Small intestine (tissue), 7 donors: ENCODE measurements at regions not wholly inside any gene's neighbourhood (a gene's known extent, or its start where the extent isn't known, plus 50 kb on each side); places are given as distances from the start of the nearest gene placed in this dataset.
A peak's percentile ranks its signal among the peaks of the same experiment; 100 is the strongest.

Experiments used
- DNase-seq, 2 donors: peaks; one replicate each; pipeline versions ENCODE4 v3.0.0 to v3.0.0-alpha.2; 2013
- FAIRE-seq: peaks from 2 replicates; lab custom pipeline; 2012; peaks lifted over from hg19 to GRCh38; lab: Jason Lieb, UNC
- H3K27ac ChIP-seq, 3 donors: one replicate each; pipeline ENCODE4 v1.5.1; 2013; ENCODE audit warnings: low read length in 2 of 3, mild to moderate bottlenecking in 2 of 3, control low read depth in 1 of 3, inconsistent platforms in 1 of 3, low read depth in 1 of 3, moderate library complexity in 1 of 3
- H3K27me3 ChIP-seq, 3 donors: one replicate each; pipeline ENCODE4 v1.6.1; 2013; ENCODE audit warnings: low read length in 3 of 3, inconsistent platforms in 1 of 3; ENCODE audit not compliant: control insufficient read depth in 3 of 3, insufficient read depth in 3 of 3
- H3K36me3 ChIP-seq, 3 donors: one replicate each; pipeline ENCODE4 v1.6.1; 2013; ENCODE audit warnings: low read length in 3 of 3, inconsistent platforms in 1 of 3, low read depth in 1 of 3, mild to moderate bottlenecking in 1 of 3, moderate library complexity in 1 of 3; ENCODE audit not compliant: control insufficient read depth in 3 of 3, insufficient read depth in 2 of 3
- H3K4me1 ChIP-seq, 3 donors: one replicate each; pipeline ENCODE4 v1.6.1; 2013; ENCODE audit warnings: low read length in 2 of 3, inconsistent platforms in 1 of 3, low read depth in 1 of 3, mild to moderate bottlenecking in 1 of 3, moderate library complexity in 1 of 3; ENCODE audit not compliant: control insufficient read depth in 3 of 3, insufficient read depth in 2 of 3
- H3K4me3 ChIP-seq, 3 donors: one replicate each; pipeline ENCODE4 v1.5.1; 2013; ENCODE audit warnings: low read length in 3 of 3, control low read depth in 1 of 3, inconsistent platforms in 1 of 3, low read depth in 1 of 3, mild to moderate bottlenecking in 1 of 3, moderate library complexity in 1 of 3
- H3K9me3 ChIP-seq, 2 donors: one replicate each; pipeline ENCODE4 v1.6.1; 2013; ENCODE audit warnings: low read depth in 1 of 2, low read length in 1 of 2; ENCODE audit not compliant: control insufficient read depth in 2 of 2, insufficient read depth in 1 of 2
- WGBS, 3 donors: extraction: QIAGEN DNeasy Blood & Tissue Kit; methylation state at CpG; one replicate each; pipeline ENCODE4 v1.1.7; 2013; 5-methylcytosine and 5-hydroxymethylcytosine counted together
- donor health status: healthy with polysubstance abuse.
- donor health status: control.
- donor health status: control.
- donor health status: Bipolar disorder and iron deficiency.
- donor health status: healthy.

DNA sequence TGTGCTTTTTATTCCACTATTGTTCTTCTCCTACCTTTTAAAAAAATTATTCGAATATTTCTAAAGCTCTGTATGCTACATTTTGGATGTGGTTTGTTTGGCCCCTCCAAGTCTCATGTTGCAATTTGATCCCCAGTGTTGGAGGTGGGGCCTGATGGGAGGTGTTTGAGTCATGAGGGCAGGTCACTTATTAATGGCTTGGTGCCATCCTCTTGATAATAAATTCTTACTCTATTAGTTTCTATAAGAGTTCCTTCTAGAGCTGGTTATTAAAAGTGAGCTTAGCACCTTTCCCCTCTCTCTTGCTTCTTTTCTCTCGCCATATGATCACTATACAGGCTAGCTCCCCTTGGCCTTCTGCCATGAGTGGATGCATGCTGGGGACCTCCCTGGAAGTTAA is 445.6 kb upstream of the PDE3A start:
- WGBS, 3 donors, result 36 to 75% (median 49%) methylated on average over 2 of the region's 2 CpGs
- Histone ChIP-seq H3K9me3 (peaks cover 0 to 13% of the 10 kb centered on the region in 2 donors), H3K4me1 (no peaks in the 10 kb centered on the region), H3K36me3 (no peaks in the 10 kb centered on the region), H3K27ac (no peak overlapping the region), H3K4me3 (no peak overlapping the region), H3K27me3 (no peaks in the 10 kb centered on the region)
- FAIRE-seq, result no peak
- peak in 1 of 2 donors; percentile 76 for DNase-seq

- no peaks in the 10 kb centered on the region for H3K27me3 ChIP-seq
- no peak overlapping the region for H3K4me3 ChIP-seq
- no peaks in the 10 kb centered on the region for H3K4me1 ChIP-seq
- peaks cover 0 to 13% of the 10 kb centered on the region in 2 donors for H3K9me3 ChIP-seq
- DNase-seq (no peak), FAIRE-seq (no peak)
- no peak overlapping the region for H3K27ac ChIP-seq
- H3K36me3 ChIP-seq, result no peaks in the 10 kb centered on the region
Observed at GRCh38 chr12:19924360-19924759, 444.0 kb upstream of the PDE3A start.

GRCh38 chr12:19925841-19926240 is 442.5 kb upstream of the PDE3A start:
- H3K9me3 ChIP-seq, result peaks cover 0 to 8% of the 10 kb centered on the region in 2 donors
- H3K36me3 ChIP-seq, result no peaks in the 10 kb centered on the region
- FAIRE-seq, result no peak
- no peaks in the 10 kb centered on the region for H3K27me3 ChIP-seq
- DNase-seq, result no peak
- 92 to 98% (median 93%) methylated on average over 2 of the region's 2 CpGs for WGBS, 3 donors
- no peaks in the 10 kb centered on the region for H3K4me1 ChIP-seq
- H3K27ac ChIP-seq, result no peak overlapping the region
- H3K4me3 ChIP-seq, result no peak overlapping the region

DNA sequence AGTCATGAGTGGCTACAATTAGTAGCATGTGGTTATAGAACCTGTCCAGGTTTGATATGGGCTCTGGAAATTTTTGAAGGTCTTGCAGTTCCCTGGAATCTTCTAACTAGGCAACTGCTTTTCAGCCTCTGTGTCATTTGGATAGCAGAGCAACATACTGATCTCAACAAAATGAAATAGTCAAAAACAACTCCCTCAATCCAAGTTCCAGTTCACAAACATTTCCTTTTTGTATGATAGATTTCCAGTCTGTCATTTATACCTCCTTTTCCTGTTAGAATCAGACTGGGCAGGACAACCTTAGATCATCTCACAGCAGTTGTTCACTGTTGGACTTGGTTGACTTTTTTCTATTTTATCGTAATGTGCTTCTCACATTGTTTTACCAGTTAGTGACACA is 442.1 kb upstream of the PDE3A start:
- Histone ChIP-seq H3K4me1 (no peaks in the 10 kb centered on the region), H3K27me3 (no peaks in the 10 kb centered on the region), H3K36me3 (no peaks in the 10 kb centered on the region), H3K4me3 (no peak overlapping the region), H3K27ac (no peak overlapping the region), H3K9me3 (peaks cover 0 to 6% of the 10 kb centered on the region in 2 donors)
- DNase-seq (no peak), FAIRE-seq (no peak)
- 67 to 93% (median 84%) methylated on average over 1 of the region's 1 CpG for WGBS, 3 donors

GRCh38 chr12:19927661-19928060 is 440.7 kb upstream of the PDE3A start:
- 84 to 95% (median 89%) methylated on average over 2 of the region's 2 CpGs for WGBS, 3 donors
- Histone ChIP-seq H3K9me3 (peaks cover 0 to 5% of the 10 kb centered on the region in 2 donors), H3K4me3 (no peak overlapping the region), H3K27me3 (no peaks in the 10 kb centered on the region), H3K36me3 (no peaks in the 10 kb centered on the region), H3K4me1 (no peaks in the 10 kb centered on the region), H3K27ac (no peak overlapping the region)
- no peak for DNase-seq
- no peak for FAIRE-seq

DNA sequence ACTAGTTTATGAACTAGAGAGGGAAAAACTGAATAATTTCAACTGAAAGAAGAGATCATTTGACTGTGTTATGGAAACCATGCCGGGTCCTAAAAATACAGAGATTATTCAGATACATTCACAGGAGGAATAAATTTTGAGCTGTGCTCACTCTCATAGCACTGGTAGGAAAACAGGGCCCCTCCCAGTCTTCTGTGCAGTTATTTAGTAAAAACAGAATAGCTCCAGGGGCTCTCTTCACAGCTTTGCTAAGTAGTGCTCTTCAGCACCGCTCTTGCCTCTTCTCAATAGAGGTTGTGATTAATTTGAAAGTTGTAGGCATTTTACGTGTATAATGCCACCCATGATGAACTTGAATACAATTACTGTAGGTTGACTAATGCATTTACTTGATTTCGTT is 435.9 kb upstream of the PDE3A start:
- H3K4me1 ChIP-seq, result no peaks in the 10 kb centered on the region
- no peaks in the 10 kb centered on the region for H3K36me3 ChIP-seq
- no peak for FAIRE-seq
- no peak overlapping the region for H3K4me3 ChIP-seq
- no peaks in the 10 kb centered on the region for H3K9me3 ChIP-seq
- H3K27me3 ChIP-seq, result no peaks in the 10 kb centered on the region
- DNase-seq, result no peak
- no peak overlapping the region for H3K27ac ChIP-seq
- 87 to 93% (median 92%) methylated on average over 4 of the region's 4 CpGs for whole genome bisulfite sequencing, 3 donors

- 89 to 94% (median 89%) methylated on average over 3 of the region's 3 CpGs for WGBS, 3 donors
- Histone ChIP-seq H3K4me3 (no peak overlapping the region), H3K9me3 (no peaks in the 10 kb centered on the region), H3K27ac (no peak overlapping the region), H3K36me3 (no peaks in the 10 kb centered on the region), H3K27me3 (no peaks in the 10 kb centered on the region), H3K4me1 (no peaks in the 10 kb centered on the region)
- FAIRE-seq, result no peak
- DNase-seq, result no peak
Observed at GRCh38 chr12:19933924-19934323, 434.4 kb upstream of the PDE3A start.

- H3K4me1 ChIP-seq, result no peaks in the 10 kb centered on the region
- 81 to 92% (median 91%) methylated on average over 6 of the region's 6 CpGs for WGBS, 3 donors
Observed at GRCh38 chr12:19937161-19937560, 431.2 kb upstream of the PDE3A start.

GRCh38 chr12:19938031-19938430 is 430.3 kb upstream of the PDE3A start:
- no peak overlapping the region for H3K27ac ChIP-seq
- DNase-seq (no peak), FAIRE-seq (no peak)
- H3K4me3 ChIP-seq, result no peak overlapping the region
- H3K9me3 ChIP-seq, result peaks cover 0 to 3% of the 10 kb centered on the region in 2 donors
- WGBS, 3 donors, result 80 to 83% (median 82%) methylated on average over 2 of the region's 2 CpGs
- no peaks in the 10 kb centered on the region for H3K36me3 ChIP-seq
- H3K4me1 ChIP-seq, result no peaks in the 10 kb centered on the region
- H3K27me3 ChIP-seq, result no peaks in the 10 kb centered on the region

More at GRCh38 chr12:19937161-19937560, 431.2 kb upstream of the PDE3A start:
- no peak overlapping the region for H3K27ac ChIP-seq
- no peaks in the 10 kb centered on the region for H3K27me3 ChIP-seq
- DNase-seq (no peak), FAIRE-seq (no peak)
- no peak overlapping the region for H3K4me3 ChIP-seq
- peaks cover 0 to 3% of the 10 kb centered on the region in 2 donors for H3K9me3 ChIP-seq
- H3K36me3 ChIP-seq, result no peaks in the 10 kb centered on the region
